ENCODE measurements at regions not wholly inside any gene's neighbourhood (a gene's known extent, or its start where the extent isn't known, plus 50 kb on each side); places are given as distances from the start of the nearest gene placed in this dataset.

- TF ChIP-seq, protein P1, sequence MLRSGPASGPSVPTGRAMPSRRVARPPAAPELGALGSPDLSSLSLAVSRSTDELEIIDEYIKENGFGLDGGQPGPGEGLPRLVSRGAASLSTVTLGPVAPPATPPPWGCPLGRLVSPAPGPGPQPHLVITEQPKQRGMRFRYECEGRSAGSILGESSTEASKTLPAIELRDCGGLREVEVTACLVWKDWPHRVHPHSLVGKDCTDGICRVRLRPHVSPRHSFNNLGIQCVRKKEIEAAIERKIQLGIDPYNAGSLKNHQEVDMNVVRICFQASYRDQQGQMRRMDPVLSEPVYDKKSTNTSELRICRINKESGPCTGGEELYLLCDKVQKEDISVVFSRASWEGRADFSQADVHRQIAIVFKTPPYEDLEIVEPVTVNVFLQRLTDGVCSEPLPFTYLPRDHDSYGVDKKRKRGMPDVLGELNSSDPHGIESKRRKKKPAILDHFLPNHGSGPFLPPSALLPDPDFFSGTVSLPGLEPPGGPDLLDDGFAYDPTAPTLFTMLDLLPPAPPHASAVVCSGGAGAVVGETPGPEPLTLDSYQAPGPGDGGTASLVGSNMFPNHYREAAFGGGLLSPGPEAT (IDR thresholded peaks at IDR 0.05; ENCODE audit: low read depth), result peak; percentile 89
- TF ChIP-seq IRF4 (IDR thresholded peaks at IDR 0.05; ENCODE audit: low read depth, low read length) (peak; percentile 52; the same call in 1 of the 2 replicates), ATF3 (IDR thresholded peaks at IDR 0.05; ENCODE audit: borderline replicate concordance, extremely low read depth, low read depth, low read length) (peak; percentile 100), EED (IDR thresholded peaks at IDR 0.05; ENCODE audit: low read depth) (peak; percentile 31; the same call in 1 of the 2 replicates), BCL3 (IDR thresholded peaks at IDR 0.05; ENCODE audit: borderline replicate concordance, insufficient read depth, low read depth, low read length, poor library complexity, severe bottlenecking) (no peak), NRF1 (conservative IDR thresholded peaks at IDR 0.05; ENCODE audit: low read depth, low read length) (peak; percentile 70), MTA2 (IDR thresholded peaks at IDR 0.05; ENCODE audit: low read depth) (0 out of 2 replicates have a peak, but pooled peaks have one; percentile 7), MYC (IDR thresholded peaks at IDR 0.05; ENCODE audit: insufficient read depth, insufficient read length, insufficient replicate concordance, low read length, severe bottlenecking) (peak; percentile 49), ZBTB11 (CRISPR knock-in tag; IDR thresholded peaks at IDR 0.05) (peak; percentile 52; the same call in 1 of the 2 replicates), POLR2AphosphoS2 (IDR thresholded peaks at IDR 0.05; ENCODE audit: low read depth, low read length) (peak; percentile 69; the same call in 1 of the 2 replicates), RAD51 (IDR thresholded peaks at IDR 0.05) (peak; percentile 100), NR2F1 (conservative IDR thresholded peaks at IDR 0.05) (peak; percentile 85), IKZF1 (conservative IDR thresholded peaks at IDR 0.05) (peak; percentile 93), STAT3 (IDR thresholded peaks at IDR 0.05; ENCODE audit: low read depth, low read length) (no peak)
- TF ChIP-seq, protein P2, sequence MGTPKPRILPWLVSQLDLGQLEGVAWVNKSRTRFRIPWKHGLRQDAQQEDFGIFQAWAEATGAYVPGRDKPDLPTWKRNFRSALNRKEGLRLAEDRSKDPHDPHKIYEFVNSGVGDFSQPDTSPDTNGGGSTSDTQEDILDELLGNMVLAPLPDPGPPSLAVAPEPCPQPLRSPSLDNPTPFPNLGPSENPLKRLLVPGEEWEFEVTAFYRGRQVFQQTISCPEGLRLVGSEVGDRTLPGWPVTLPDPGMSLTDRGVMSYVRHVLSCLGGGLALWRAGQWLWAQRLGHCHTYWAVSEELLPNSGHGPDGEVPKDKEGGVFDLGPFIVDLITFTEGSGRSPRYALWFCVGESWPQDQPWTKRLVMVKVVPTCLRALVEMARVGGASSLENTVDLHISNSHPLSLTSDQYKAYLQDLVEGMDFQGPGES (IDR thresholded peaks at IDR 0.05), result peak; percentile 62; the same call in 1 of the 2 replicates
- TF ChIP-seq, protein P3, sequence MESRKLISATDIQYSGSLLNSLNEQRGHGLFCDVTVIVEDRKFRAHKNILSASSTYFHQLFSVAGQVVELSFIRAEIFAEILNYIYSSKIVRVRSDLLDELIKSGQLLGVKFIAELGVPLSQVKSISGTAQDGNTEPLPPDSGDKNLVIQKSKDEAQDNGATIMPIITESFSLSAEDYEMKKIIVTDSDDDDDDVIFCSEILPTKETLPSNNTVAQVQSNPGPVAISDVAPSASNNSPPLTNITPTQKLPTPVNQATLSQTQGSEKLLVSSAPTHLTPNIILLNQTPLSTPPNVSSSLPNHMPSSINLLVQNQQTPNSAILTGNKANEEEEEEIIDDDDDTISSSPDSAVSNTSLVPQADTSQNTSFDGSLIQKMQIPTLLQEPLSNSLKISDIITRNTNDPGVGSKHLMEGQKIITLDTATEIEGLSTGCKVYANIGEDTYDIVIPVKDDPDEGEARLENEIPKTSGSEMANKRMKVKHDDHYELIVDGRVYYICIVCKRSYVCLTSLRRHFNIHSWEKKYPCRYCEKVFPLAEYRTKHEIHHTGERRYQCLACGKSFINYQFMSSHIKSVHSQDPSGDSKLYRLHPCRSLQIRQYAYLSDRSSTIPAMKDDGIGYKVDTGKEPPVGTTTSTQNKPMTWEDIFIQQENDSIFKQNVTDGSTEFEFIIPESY (IDR thresholded peaks at IDR 0.05), result no peak
- TF ChIP-seq, protein P4, sequence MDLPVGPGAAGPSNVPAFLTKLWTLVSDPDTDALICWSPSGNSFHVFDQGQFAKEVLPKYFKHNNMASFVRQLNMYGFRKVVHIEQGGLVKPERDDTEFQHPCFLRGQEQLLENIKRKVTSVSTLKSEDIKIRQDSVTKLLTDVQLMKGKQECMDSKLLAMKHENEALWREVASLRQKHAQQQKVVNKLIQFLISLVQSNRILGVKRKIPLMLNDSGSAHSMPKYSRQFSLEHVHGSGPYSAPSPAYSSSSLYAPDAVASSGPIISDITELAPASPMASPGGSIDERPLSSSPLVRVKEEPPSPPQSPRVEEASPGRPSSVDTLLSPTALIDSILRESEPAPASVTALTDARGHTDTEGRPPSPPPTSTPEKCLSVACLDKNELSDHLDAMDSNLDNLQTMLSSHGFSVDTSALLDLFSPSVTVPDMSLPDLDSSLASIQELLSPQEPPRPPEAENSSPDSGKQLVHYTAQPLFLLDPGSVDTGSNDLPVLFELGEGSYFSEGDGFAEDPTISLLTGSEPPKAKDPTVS (IDR thresholded peaks at IDR 0.05; ENCODE audit: low read depth, low read length), result no peak
Measured at GRCh38 chr9:6703898-6704639, 53.7 kb upstream of the KDM4C start (continued).

All from GM12878 (cell line).